NCI-H1436 treated with DMSO at 0.1 percent for 48 hours (cell line): ENCODE measurements at regions not wholly inside any gene's neighbourhood (a gene's known extent, or its start where the extent isn't known, plus 50 kb on each side); places are given as distances from the start of the nearest gene placed in this dataset.
A peak's percentile ranks its signal among the peaks of the same experiment; 100 is the strongest.
"Not testable (repeated sequence)": the region's sequence is repeated elsewhere in the genome, so short reads cannot be mapped to it uniquely, and the experiment has no call there.

Source experiments
- DNase-seq: peaks from one replicate; lab custom pipeline; 2025; lab: John Stamatoyannopoulos, UW

DNA sequence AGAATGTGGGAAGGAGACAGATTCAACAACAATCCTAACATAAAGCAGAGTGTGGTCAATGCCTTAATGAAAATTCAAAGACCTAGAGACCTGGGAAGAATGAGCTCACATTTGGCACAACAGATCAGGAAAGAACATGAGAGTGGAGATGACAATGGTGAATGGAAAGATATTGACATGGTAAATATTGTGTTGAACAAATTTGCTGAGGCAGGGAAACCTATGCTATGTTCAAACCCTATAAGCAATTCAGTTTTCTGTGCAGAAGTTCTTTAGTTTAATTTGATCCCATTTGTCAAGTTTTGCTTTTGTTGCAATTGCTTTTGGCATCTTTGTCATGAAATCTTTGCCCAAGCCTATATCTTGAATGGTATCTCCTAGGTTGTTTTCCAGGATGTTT, 199.4 kb upstream of the LRRTM4 start:
- no peak for DNase-seq

DNA sequence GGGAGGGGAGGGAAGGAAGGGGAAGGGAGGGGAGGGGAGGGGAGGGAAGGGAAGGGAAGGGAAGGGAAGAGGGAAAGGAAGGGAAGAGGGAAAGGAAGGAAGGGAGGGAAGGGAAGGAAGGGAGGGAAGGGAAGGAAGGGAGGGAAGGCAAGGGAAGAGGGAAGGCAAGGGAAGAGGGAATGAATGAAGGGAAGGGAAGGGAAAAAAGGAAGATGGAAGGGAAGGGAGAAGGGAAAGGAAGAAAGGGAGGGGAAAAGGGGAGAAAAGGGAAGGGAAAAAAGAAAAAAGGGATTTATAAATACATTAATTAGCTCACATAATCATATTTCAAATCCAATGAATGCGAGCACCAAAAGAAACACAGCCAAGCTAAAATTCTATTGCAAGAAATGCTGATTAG, 202.9 kb upstream of the LRRTM4 start:
- no peak for DNase-seq

GRCh38 chr2:77734662-77735340, 212.6 kb upstream of the LRRTM4 start:
- DNase-seq, result not testable (repeated sequence)

GRCh38 chr2:77737236-77737635, 215.1 kb upstream of the LRRTM4 start:
- DNase-seq, result no peak

DNA sequence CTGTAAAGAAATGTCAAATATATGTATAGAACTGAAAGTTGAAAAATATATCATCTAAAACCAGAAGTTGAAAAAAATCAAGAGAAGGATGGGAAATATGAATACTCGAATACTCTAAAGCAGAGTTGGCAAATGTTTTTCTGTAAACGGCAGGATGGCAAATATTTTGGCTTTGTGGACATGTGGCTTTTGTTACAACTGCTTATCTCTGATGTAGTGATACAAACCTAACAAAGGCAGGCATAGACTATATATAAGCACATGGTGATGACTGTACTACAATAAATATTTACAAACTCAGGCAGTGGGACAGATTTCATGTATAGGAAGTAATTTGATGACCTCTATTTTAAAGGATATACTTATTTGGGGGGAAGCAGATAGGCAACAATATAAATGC, 224.6 kb upstream of the LRRTM4 start:
- DNase-seq, result no peak

DNA sequence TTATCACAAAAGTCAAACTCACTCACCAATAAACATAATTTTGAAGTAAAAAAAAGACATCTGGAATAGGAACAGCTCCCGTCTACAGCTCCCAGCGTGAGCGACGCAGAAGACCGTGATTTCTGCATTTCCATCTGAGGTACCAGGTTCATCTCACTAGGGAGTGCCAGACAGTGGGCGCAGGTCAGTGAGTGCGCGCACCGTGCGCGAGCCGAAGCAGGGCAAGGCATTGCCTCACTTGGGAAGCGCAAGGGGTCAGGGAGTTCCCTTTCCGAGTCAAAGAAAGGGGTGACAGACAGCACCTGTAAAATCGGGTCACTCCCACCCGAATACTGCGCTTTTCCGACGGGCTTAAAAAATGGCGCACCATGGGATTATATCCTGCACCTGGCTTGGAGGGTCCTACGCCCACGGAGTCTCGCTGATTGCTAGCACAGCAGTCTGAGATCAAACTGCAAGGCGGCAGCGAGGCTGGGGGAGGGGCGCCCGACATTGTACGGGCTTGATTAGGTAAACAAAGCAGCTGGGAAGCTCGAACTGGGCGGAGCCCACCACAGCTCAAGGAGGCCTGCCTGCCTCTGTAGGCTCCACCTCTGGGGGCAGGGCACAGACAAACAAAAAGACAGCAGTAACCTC, 231.7 kb upstream of the LRRTM4 start:
- DNase-seq, result peak; percentile 18

- no peak for DNase-seq
Observed at GRCh38 chr2:77767388-77768076, 245.4 kb upstream of the LRRTM4 start.

- no peak for DNase-seq
Observed at GRCh38 chr2:77768508-77768907, 246.3 kb upstream of the LRRTM4 start.

DNA sequence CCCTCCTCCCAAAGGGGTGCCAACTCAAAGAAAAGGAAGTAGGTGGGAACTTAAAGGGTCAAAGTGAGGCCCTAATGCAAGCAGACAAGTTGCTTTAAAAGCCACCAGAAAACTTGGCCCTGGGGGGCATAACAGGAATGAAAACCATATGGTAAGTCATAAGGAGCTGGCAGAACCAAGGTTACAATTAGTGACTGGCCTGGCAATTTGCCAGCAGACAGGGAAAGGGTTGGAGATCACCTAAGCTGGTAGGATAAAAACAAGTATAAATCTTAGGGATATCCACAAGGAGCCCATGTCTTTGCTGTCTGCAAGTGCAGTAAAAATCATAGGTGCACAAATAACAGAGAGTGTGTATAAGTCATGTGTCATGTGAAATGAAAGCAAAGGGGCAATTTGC, 256.7 kb upstream of the LRRTM4 start:
- no peak for DNase-seq

- DNase-seq, result not testable (repeated sequence)
Observed at GRCh38 chr2:77793500-77793899, 271.3 kb upstream of the LRRTM4 start.

DNA sequence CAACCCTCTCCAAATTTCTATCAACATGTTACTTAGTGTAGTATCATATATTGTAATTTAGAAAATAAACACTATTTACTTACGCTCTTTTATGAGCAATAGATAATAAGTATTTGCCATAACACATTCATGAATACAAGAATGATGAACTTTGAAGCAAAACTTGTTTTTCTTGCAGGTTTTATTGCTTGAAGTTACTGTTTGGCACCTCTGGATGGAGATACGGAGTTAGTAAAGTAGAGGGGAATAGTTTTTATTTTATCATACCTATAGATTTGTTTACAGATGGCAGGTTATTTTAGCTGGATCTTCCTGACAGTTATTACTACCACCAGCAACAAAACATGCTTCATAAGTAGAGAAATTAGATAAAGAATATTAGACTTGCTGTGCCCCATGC, 274.2 kb upstream of the LRRTM4 start:
- DNase-seq, result no peak

GRCh38 chr2:77797088-77797487, 274.9 kb upstream of the LRRTM4 start:
- no peak for DNase-seq

- DNase-seq, result no peak
Observed at GRCh38 chr2:77800410-77800809, 278.2 kb upstream of the LRRTM4 start.

- no peak for DNase-seq
Observed at GRCh38 chr2:77807531-77808215, 285.5 kb upstream of the LRRTM4 start.

- no peak for DNase-seq
Observed at GRCh38 chr2:77808599-77808998, 286.4 kb upstream of the LRRTM4 start.

DNA sequence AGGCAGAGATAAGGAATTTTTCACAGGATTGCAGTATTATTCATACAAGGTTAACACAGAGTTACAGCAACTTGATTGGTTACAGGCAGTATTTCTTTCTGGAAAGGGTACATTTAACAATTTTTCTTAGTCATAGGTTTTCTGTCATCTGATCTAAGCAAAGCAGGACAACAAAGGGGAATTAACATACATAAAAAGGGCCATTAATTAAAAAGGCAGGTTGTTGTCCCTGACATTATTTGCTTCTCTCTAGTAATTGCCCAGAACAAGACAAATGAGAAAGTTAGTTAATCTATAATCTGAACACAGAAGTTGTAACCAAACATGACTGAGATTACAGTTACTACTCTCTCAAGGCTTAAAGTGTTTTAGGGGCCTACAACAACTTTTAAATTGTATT, 291.4 kb upstream of the LRRTM4 start:
- DNase-seq, result no peak

DNA sequence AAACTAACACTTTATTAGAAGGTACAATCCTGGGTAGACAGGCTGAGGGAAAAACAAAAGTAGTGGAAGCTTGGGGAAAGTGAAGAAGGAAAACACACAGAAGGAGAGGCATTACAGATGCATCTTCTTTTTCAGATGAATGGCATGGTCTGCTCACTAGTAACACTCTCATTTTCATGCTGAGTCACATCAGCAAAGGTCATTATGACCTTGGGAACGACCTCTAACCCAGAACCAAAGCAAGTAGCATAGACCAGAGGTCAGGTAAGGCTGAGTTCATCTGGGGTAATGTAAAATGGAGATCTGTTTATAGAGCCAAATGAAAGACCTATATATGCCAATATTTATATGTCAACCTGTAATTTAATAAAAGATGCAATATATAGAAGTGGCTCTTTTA, 294.4 kb upstream of the LRRTM4 start:
- no peak for DNase-seq

GRCh38 chr2:77818186-77818585, 296.0 kb upstream of the LRRTM4 start:
- no peak for DNase-seq

DNA sequence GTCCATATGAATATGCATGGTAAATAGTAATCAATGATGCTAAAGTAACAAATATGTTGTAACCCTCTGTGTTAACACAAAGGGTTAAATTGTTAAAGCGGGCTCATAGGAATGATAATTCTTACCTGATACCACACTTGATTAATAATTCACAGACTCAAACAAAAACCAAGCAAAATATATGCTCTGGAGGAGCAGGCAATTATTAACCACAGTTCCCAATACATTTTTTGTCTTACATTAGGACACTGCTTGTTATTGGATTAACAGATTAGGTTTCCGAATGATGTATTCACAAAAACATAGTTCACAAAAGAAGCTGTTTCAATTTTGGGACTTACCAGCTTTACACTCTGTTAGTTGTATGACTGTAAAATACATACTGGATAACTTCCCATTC, 300.9 kb upstream of the LRRTM4 start:
- DNase-seq, result no peak

DNA sequence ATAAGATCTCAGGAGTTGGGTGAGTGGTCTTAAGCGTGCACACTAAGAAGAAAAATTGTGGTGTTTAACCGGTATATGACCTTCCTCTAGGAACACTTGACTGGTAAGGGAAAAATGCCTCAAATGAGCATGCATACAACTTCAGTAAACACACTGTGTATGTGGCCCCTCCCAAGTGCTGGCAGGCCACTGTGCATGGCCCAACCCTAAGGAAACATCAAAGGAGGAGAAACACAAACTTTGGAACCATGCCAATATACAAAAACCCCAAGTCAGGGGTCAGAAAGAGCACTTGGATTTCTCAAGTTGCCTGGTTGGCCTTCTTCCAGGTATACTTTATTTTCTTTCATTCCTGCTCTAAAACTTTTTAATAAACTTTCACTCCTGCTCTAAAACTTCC, 308.9 kb upstream of the LRRTM4 start:
- DNase-seq, result no peak

DNA sequence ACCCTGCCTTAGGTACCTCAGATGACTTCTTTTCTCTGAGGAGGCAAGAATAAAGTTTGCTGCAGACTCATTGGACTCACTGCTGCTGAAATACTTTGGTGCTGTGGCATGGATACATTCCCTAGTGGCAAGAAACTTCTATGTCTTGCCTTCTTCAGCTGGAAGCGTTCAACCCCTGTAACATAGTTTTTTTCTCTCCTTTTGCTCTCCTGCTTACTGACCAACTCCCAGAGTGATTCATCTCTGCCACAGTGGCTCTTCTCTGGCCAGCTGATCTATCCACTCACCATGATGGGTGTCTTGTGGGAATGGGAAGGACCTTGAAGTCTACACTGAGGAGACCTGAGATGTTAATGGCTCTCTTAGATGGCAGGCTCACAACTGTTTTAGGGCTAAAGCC, 309.3 kb upstream of the LRRTM4 start:
- DNase-seq, result no peak

GRCh38 chr2:77831898-77832297, 309.7 kb upstream of the LRRTM4 start:
- no peak for DNase-seq
